Right atrium auricular region (tissue), 2 donors: ENCODE measurements at regions not wholly inside any gene's neighbourhood (a gene's known extent, or its start where the extent isn't known, plus 50 kb on each side); places are given as distances from the start of the nearest gene placed in this dataset.

Source experiments
- DNase-seq: peaks from one replicate; pipeline ENCODE4 v3.0.0-alpha.2; 2019; ENCODE audit warnings: low spot score
- H3K27ac ChIP-seq, 2 donors: fragments of 200-600 bp; sonication (generic); 1 replicate in 1 of 2; 2 replicates in 1 of 2; pipeline ENCODE4 v1.5.1; 2016 to 2019
- H3K27me3 ChIP-seq, 2 donors: fragments of 200-600 bp; sonication (generic); one replicate each; pipeline versions ENCODE4 v1.5.1 to v1.6.0; 2017 to 2019
- H3K36me3 ChIP-seq: fragments of 200-600 bp; sonication (generic); one replicate; pipeline ENCODE4 v1.5.1; 2016
- H3K4me1 ChIP-seq, 2 donors: fragments of 200-600 bp; sonication (generic); one replicate each; pipeline versions ENCODE4 v1.5.1 to v1.6.0; 2017 to 2019
- H3K4me3 ChIP-seq, 2 donors: fragments of 200-600 bp; sonication (generic); 1 replicate in 1 of 2; 2 replicates in 1 of 2; pipeline ENCODE4 v1.5.1; 2017 to 2019; ENCODE audit warnings: mild to moderate bottlenecking in 1 of 2, moderate library complexity in 1 of 2
- H3K9me3 ChIP-seq, 2 donors: fragments of 200-600 bp; sonication (generic); one replicate each; pipeline ENCODE4 v1.5.1; 2019
- CTCF ChIP-seq, 2 donors: fragments of 200-600 bp; sonication (generic); IDR thresholded peaks; one replicate each; pipeline ENCODE4 v1.5.1; 2019; ENCODE audit warnings: antibody characterized with exemption in 2 of 2

GRCh38 chr10:6312636-6313035 is 109.9 kb downstream of the PFKFB3 start:
- TF ChIP-seq CTCF (IDR thresholded peaks at IDR 0.05), result no peak
- Histone ChIP-seq H3K27ac (no peak overlapping the region), H3K4me3 (no peak overlapping the region), H3K9me3 (no peaks in the 10 kb centered on the region), H3K36me3 (no peaks in the 10 kb centered on the region), H3K4me1 (no peaks in the 10 kb centered on the region), H3K27me3 (no peaks in the 10 kb centered on the region)
- no peak for DNase-seq

GRCh38 chr10:6313111-6313895 is 110.6 kb downstream of the PFKFB3 start:
- H3K4me1 ChIP-seq, result no peaks in the 10 kb centered on the region
- no peak for TF ChIP-seq CTCF (IDR thresholded peaks at IDR 0.05)
- H3K36me3 ChIP-seq, result no peaks in the 10 kb centered on the region
- no peaks in the 10 kb centered on the region for H3K27me3 ChIP-seq
- no peak for DNase-seq
- no peaks in the 10 kb centered on the region for H3K9me3 ChIP-seq
- H3K27ac ChIP-seq, result no peak overlapping the region
- no peak overlapping the region for H3K4me3 ChIP-seq

GRCh38 chr10:6314620-6315205 is 112.0 kb downstream of the PFKFB3 start:
- H3K36me3 ChIP-seq, result no peaks in the 10 kb centered on the region
- no peak overlapping the region for H3K27ac ChIP-seq
- no peaks in the 10 kb centered on the region for H3K27me3 ChIP-seq
- H3K9me3 ChIP-seq, result no peaks in the 10 kb centered on the region
- TF ChIP-seq CTCF (IDR thresholded peaks at IDR 0.05), result no peak
- no peak overlapping the region for H3K4me3 ChIP-seq
- H3K4me1 ChIP-seq, result no peaks in the 10 kb centered on the region
- no peak for DNase-seq

DNA sequence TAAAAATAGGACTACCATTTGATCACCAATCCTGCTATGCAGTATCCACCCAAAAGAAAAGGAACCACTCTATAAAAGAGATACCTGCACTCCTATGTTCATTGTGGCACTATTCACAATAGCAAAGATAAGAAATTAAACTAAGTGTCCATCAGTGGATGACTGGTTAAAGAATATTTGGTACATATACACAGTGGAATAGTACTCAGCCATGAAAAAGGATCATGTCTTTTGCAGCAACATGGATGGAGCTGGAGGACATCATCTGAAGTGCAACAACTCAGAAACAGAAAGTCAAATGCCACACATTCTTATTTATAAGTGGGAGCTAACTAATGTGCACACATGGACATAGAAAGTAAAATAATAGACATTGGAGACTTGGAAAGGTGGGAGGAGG is 116.4 kb downstream of the PFKFB3 start:
- no peak for DNase-seq
- Histone ChIP-seq H3K27me3 (no peaks in the 10 kb centered on the region), H3K36me3 (no peaks in the 10 kb centered on the region), H3K4me3 (no peak overlapping the region), H3K27ac (no peak overlapping the region), H3K9me3 (no peaks in the 10 kb centered on the region), H3K4me1 (no peaks in the 10 kb centered on the region)
- TF ChIP-seq CTCF (IDR thresholded peaks at IDR 0.05), result no peak

GRCh38 chr10:6320320-6321010 is 117.7 kb downstream of the PFKFB3 start:
- Histone ChIP-seq H3K36me3 (no peaks in the 10 kb centered on the region), H3K9me3 (no peaks in the 10 kb centered on the region), H3K27me3 (no peaks in the 10 kb centered on the region), H3K4me3 (no peak overlapping the region), H3K4me1 (no peaks in the 10 kb centered on the region), H3K27ac (no peak overlapping the region)
- no peak for DNase-seq
- TF ChIP-seq CTCF (IDR thresholded peaks at IDR 0.05), result no peak
